DOHH2 (cell line): ENCODE measurements at regions not wholly inside any gene's neighbourhood (a gene's known extent, or its start where the extent isn't known, plus 50 kb on each side); places are given as distances from the start of the nearest gene placed in this dataset.

Experiments used
- H3F3A ChIP-seq: fragments of 200-600 bp; sonication (generic), shearing (Covaris generic); 2 replicates; pipeline ENCODE4 v1.6.0; 2016; ENCODE audit warnings: antibody characterized with exemption, mild to moderate bottlenecking; ENCODE audit not compliant: control insufficient read depth, insufficient read depth
- H3K27ac ChIP-seq: fragments of 200-600 bp; sonication (generic); 2 replicates; pipeline ENCODE4 v1.5.1; 2014; ENCODE audit warnings: low read depth, mild to moderate bottlenecking, low read length, moderate library complexity
- H3K27me3 ChIP-seq: fragments of 200-600 bp; sonication (generic); 2 replicates; pipeline ENCODE4 v1.6.1; 2014; ENCODE audit warnings: mild to moderate bottlenecking, low read length, mixed read lengths; ENCODE audit not compliant: control insufficient read depth
- H3K36me3 ChIP-seq: fragments of 200-600 bp; sonication (generic); 2 replicates; pipeline ENCODE4 v1.6.1; 2014; ENCODE audit warnings: mild to moderate bottlenecking, low read length, moderate library complexity, mixed read lengths; ENCODE audit not compliant: control insufficient read depth
- H3K4me1 ChIP-seq: fragments of 200-600 bp; sonication (generic); 2 replicates; pipeline ENCODE4 v1.6.1; 2014; ENCODE audit warnings: mild to moderate bottlenecking, low read length, mixed read lengths; ENCODE audit not compliant: control insufficient read depth
- H3K4me2 ChIP-seq: fragments of 200-600 bp; sonication (generic); 2 replicates; pipeline ENCODE4 v1.6.0; 2014; ENCODE audit warnings: mild to moderate bottlenecking, low read length, moderate library complexity
- H3K4me3 ChIP-seq: fragments of 200-600 bp; sonication (generic); 2 replicates; pipeline ENCODE4 v1.5.1; 2014; ENCODE audit warnings: mild to moderate bottlenecking, low read length, mixed read lengths
- H3K79me2 ChIP-seq: fragments of 200-600 bp; sonication (generic); 2 replicates; pipeline ENCODE4 v1.6.1; 2014; ENCODE audit warnings: mild to moderate bottlenecking, low read length, mixed read lengths; ENCODE audit not compliant: control insufficient read depth
- H3K9me2 ChIP-seq: fragments of 200-600 bp; sonication (generic); replicated peaks from 2 replicates; pipeline ENCODE4 v1.6.1; 2014; ENCODE audit warnings: mild to moderate bottlenecking, low read length, mixed read lengths; ENCODE audit not compliant: control insufficient read depth
- H3K9me3 ChIP-seq: fragments of 200-600 bp; sonication (generic); 2 replicates; pipeline ENCODE4 v1.6.1; 2014; ENCODE audit warnings: antibody characterized with exemption, low read length, mixed read lengths; ENCODE audit not compliant: control insufficient read depth, insufficient read depth
- H4K20me1 ChIP-seq: fragments of 200-600 bp; sonication (generic); 2 replicates; pipeline ENCODE4 v1.6.0; 2014; ENCODE audit warnings: low read depth, mild to moderate bottlenecking, antibody characterized with exemption, low read length, moderate library complexity; ENCODE audit not compliant: control insufficient read depth, insufficient read depth
- CTCF ChIP-seq: fragments of 200-600 bp; sonication (generic); IDR thresholded peaks from one replicate; pipeline ENCODE4 v1.5.1; 2014; ENCODE audit warnings: antibody characterized with exemption, mild to moderate bottlenecking, low read depth, low read length; ENCODE audit not compliant: poor library complexity, severe bottlenecking
- EZH2phosphoT487 ChIP-seq: fragments of 200-600 bp; sonication (generic); IDR thresholded peaks from 2 replicates; pipeline ENCODE4 v1.6.1; 2017; ENCODE audit warnings: borderline replicate concordance, mild to moderate bottlenecking, antibody characterized with exemption, low read length, moderate library complexity, mixed read lengths

DNA sequence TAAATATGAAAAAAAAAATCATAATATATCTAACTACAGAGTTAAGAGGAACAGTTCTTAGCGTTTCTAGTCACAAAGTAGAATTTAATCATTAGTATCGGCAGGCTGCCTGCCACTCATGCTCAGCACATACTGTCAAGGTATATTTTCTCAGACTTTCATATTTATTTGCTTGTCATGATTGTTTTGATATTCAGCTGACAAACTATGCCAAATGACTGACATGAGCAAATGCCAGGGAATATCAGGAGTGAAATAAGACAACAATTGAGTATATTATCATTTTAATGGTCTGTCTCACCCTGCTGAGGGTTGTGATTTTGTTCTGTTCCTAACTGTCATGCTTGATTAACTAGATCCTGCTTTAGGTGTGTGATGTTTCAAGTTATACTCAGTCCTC lies 395.0 kb upstream of the SPOCK3 start:
- no peaks in the 10 kb centered on the region for H3K79me2 ChIP-seq
- no peak overlapping the region for H3K4me3 ChIP-seq
- TF ChIP-seq CTCF (no peak), EZH2phosphoT487 (no peak)
- H3K9me3 ChIP-seq = no peaks in the 10 kb centered on the region
- no peaks in the 10 kb centered on the region for H4K20me1 ChIP-seq
- no peaks in the 10 kb centered on the region for H3K36me3 ChIP-seq
- no peaks in the 10 kb centered on the region for H3K27me3 ChIP-seq
- H3K4me2 ChIP-seq = no peak overlapping the region
- H3K27ac ChIP-seq = no peak overlapping the region
- no peaks in the 10 kb centered on the region for H3F3A ChIP-seq
- no peaks in the 10 kb centered on the region for H3K9me2 ChIP-seq
- H3K4me1 ChIP-seq = no peaks in the 10 kb centered on the region

DNA sequence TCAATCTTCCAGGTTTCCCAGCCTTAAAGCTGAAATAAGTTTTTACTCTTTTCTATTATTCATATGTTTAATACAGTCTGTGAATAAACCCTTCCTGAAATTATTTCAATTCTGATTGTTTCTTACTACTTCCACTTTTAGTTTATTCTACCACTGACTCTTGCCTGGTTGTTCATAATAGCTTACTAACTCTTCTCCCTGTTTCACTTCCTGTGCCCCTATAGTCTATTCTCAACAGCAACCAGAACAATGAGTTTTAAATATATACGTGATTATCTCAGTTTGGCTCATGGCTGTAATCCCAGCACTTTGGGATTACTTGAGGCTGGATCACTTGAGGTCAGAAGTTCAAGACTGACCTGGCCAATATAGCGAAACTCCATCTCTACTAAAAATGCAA lies 408.0 kb upstream of the SPOCK3 start:
- Histone ChIP-seq H3K4me1 (no peaks in the 10 kb centered on the region), H3F3A (no peaks in the 10 kb centered on the region), H3K9me3 (no peaks in the 10 kb centered on the region), H3K4me2 (no peak overlapping the region), H3K79me2 (no peaks in the 10 kb centered on the region), H4K20me1 (no peaks in the 10 kb centered on the region), H3K27me3 (no peaks in the 10 kb centered on the region), H3K36me3 (no peaks in the 10 kb centered on the region), H3K9me2 (no peaks in the 10 kb centered on the region), H3K4me3 (no peak overlapping the region), H3K27ac (no peak overlapping the region)
- TF ChIP-seq CTCF = no peak
- no peak for TF ChIP-seq EZH2phosphoT487

GRCh38 chr4:167645358-167645757 lies 411.1 kb upstream of the SPOCK3 start:
- Histone ChIP-seq H3K9me2 (no peaks in the 10 kb centered on the region), H3K4me3 (no peak overlapping the region), H3K4me2 (no peak overlapping the region), H3K9me3 (no peaks in the 10 kb centered on the region), H4K20me1 (no peaks in the 10 kb centered on the region), H3K36me3 (no peaks in the 10 kb centered on the region), H3K27ac (no peak overlapping the region), H3K4me1 (no peaks in the 10 kb centered on the region), H3K79me2 (no peaks in the 10 kb centered on the region), H3K27me3 (no peaks in the 10 kb centered on the region), H3F3A (no peaks in the 10 kb centered on the region)
- TF ChIP-seq EZH2phosphoT487 (no peak), CTCF (no peak)

DNA sequence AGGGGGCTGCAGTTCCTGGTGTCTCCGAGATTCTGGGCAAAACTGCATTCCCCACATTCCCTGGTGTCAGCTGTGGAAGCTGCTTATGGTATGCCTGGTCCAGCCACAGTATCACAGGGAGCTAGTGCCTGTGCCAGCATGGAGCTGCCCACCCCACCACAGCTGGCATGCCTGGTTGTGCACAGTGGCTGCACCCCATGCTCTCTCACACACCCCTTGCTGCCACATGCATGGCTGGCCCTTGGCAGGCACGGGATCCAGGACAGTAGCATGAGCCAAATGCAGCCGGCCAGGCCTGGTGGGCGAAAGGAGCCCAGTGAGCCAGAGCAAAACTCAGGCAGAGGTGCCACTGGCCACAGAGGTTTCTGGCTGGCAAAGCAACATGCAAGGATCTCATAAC lies 418.0 kb upstream of the SPOCK3 start:
- Histone ChIP-seq H3K9me3 (no peaks in the 10 kb centered on the region), H3K4me3 (no peak overlapping the region), H3K36me3 (no peaks in the 10 kb centered on the region), H4K20me1 (no peaks in the 10 kb centered on the region), H3K27me3 (no peaks in the 10 kb centered on the region), H3K27ac (no peak overlapping the region), H3K4me2 (no peak overlapping the region), H3K4me1 (no peaks in the 10 kb centered on the region), H3F3A (no peaks in the 10 kb centered on the region), H3K9me2 (no peaks in the 10 kb centered on the region), H3K79me2 (no peaks in the 10 kb centered on the region)
- no peak for TF ChIP-seq EZH2phosphoT487
- no peak for TF ChIP-seq CTCF
